DMS53 treated with DMSO at 0.1 percent for 48 hours (cell line): ENCODE measurements at regions not wholly inside any gene's neighbourhood (a gene's known extent, or its start where the extent isn't known, plus 50 kb on each side); places are given as distances from the start of the nearest gene placed in this dataset.
"Not testable (repeated sequence)": the region's sequence is repeated elsewhere in the genome, so short reads cannot be mapped to it uniquely, and the experiment has no call there.

Experiments used
- DNase-seq: peaks from one replicate; lab custom pipeline; 2025; ENCODE audit not compliant: unreplicated experiment; lab: John Stamatoyannopoulos, UW

GRCh38 chr12:17369556-17369955 is 720.4 kb downstream of the RERGL start:
- no peak for DNase-seq

GRCh38 chr12:17361224-17361623 is 728.8 kb downstream of the RERGL start:
- no peak for DNase-seq

DNA sequence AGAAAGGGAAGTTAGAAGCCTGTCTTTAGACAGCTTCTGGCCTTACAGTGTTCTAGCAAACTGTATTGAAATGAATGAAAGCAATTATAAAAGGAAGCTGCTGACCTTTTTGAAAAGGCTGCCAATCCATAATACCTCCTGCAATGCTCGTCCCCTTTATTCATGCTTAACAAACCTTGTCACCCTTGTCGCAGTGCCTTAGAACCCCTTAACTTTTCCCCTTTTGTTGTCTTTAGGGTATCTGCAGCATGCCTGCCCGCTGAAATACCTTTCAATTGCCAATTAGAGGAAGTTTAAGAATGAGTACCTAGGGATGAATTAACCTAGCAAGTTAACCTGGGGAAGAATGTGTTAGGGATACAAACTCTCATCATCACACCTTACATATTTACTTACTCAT is 731.2 kb downstream of the RERGL start:
- DNase-seq = no peak

DNA sequence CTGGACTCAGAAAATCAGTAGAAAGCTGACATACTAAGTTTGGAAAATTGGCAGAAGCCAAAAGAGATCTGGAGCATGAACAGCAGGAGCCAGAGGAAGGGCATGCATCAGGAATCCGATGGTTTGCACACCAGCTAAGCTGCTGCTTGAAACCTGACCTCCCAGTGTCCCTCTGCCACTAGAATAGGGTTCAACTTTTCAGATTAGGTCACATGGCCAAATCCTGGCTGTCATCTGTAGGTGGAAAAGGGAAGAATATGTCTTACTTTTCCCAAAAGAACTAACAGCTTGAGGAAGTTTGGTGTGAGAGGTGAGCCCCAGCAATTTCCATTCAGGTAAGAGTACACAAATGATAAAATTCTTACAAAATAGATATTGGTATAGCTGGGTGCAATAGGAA is 732.6 kb downstream of the RERGL start:
- DNase-seq = no peak

GRCh38 chr12:17352164-17352563 is 737.8 kb downstream of the RERGL start:
- no peak for DNase-seq

- DNase-seq = no peak
Observed at GRCh38 chr12:17348311-17348710, 741.7 kb downstream of the RERGL start.

DNA sequence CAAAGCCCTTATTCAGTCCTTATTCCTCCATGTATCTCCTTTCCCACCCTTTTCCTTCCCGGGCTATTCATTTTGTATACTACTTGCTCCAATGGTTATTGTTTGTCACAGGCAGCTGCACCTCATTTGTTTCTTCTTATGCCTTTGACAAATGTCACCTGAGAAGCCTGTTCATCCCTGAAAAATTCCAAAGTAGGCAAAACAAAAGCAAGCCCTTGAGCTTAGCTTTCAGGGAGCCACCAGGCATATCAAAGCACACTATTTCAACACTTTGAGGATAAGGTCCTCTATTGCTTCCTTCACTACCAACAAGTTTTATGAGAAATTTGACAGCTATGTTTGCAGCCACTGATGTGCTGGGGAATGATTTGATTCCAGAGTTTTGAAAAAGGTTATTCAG is 738.7 kb upstream of the LMO3 start:
- DNase-seq = peak; percentile 28

- DNase-seq = no peak
Observed at GRCh38 chr12:17342381-17342961, 736.5 kb upstream of the LMO3 start.

- no peak for DNase-seq
Observed at GRCh38 chr12:17335487-17335886, 729.5 kb upstream of the LMO3 start.

GRCh38 chr12:17334784-17335183 is 728.8 kb upstream of the LMO3 start:
- DNase-seq = no peak

- no peak for DNase-seq
Observed at GRCh38 chr12:17333287-17333686, 727.3 kb upstream of the LMO3 start.

DNA sequence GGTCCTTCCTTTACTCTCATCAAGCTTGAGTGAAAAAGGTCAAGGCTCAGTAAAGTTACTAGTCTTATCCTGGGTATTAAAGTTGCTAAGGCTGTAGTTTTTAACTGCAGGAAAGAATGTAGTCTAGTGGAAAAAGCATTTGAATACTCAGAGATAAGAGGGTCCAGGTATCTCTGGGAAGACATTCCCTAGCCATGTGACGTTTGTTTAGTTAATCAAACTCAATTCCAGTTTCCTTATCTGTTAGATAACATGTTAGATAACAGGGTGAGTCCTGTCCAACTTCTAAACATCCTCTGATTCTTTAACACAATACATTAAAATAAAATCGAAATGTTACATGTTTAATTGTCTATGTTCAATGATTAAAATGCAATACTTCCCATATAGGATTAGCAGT is 720.7 kb upstream of the LMO3 start:
- no peak for DNase-seq

GRCh38 chr12:17322090-17322489 is 716.1 kb upstream of the LMO3 start:
- DNase-seq = no peak

DNA sequence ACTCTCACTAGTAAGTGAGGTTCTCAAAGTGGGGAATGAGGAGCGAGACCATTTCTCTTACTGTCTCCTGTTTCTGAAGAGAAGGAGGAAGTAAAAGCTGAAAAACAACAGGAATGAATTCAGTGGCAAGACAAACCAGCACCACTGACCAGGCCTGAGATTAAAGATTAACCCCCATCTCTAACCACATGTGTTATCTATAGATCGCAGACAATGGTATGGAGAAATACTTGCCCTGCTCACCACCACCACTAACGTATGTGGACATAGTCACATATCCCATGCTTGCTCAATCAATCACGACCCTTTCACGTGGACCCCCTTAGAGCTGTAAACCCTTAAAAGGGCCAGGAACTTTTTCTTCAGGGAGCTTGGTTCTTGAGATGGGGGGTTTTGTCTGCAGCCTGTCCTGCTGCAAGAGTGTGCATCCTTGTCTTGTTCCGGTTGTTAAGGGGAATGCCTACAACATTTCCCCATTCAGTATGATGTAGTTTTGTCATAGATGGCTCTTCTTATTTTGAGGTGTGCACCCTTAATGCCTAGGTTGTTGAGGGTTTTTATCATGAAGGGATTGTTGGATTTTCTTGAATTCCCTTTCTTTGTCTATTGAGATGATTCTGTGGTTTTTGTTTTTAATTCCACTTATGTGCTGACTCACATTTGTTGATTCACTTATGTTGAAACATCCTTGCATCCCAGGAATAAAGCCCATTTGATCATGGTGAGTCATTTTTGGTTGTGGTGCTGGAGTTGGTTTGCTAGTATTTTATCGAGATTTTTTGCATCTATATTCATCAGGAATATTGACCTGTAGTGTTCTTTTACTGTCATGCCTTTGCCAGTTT is 698.8 kb upstream of the LMO3 start:
- peak; percentile 37 for DNase-seq

DNA sequence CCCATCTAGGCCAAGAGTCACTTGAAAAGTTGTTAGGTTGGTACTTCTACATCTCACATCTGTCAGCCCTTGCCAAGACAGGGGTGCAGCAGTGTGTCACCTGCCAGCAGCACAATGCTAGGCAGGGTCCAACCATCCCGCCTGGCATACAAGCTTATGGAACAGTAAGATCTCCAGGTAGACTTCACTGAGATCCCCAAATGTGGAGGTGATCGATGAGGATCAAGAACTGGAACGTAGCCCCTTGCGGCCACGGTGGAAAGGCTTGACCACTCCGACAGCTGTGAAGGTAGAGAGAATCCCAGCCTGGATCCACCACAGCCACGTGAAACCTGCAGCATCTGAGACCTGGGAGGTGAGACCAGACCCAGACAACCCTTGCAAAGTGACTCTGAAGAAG is 696.0 kb upstream of the LMO3 start:
- DNase-seq = no peak

DNA sequence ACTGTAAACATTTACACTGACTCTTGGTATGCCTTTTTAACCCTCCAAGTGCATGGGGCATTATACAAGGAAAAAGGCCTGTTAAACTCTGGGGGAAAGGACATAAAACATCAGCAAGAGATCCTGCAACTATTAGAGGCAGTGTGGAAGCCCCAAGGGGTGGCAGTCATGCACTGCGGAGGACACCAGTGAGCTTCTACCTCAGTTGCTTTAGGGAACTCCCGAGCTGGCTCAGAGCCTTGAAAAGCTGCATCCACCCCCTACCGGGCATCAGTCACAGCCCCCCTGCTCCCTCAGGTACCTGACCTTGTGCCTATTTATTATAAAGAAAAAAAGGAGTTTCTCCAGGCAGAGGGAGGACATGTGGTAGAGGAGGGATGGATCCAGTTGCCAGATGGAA is 695.6 kb upstream of the LMO3 start:
- DNase-seq = no peak

DNA sequence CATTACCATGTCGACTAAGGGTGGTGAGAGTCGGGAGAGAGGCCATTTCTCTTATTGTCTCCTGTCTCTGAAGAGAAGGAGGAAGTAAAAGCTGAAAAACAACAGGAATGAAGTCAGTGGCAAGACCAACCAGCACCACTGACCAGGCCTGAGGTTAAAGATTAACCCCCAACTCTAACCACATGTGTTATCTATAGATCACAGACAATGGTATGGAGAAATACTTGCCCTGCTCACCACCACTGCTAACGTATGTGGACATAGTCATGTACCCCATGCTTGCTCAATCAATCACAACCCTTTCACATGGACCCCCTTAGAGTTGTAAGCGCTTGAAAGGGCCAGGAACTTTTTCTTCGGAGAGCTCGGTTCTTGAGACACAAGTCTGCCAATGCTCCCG is 690.9 kb upstream of the LMO3 start:
- DNase-seq = no peak

DNA sequence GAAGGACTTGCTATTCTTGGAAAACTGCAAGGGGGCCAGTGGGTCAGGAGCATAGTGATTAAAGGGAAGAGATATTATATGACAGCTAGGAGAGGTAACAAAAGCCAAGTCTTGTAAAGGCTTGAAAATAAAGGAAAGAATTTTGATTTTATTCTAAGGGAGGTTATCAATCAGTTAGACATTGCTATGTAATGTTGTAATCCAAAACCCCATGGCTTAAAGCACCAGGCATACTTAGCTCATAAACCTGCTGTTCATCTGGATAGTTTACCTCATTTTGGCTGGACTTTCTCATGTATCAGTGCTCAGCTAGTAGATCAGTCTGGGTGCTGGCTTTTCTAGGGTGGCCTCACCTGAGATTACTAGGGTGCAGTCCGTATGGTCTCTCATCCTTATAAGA is 680.9 kb upstream of the LMO3 start:
- DNase-seq = no peak

DNA sequence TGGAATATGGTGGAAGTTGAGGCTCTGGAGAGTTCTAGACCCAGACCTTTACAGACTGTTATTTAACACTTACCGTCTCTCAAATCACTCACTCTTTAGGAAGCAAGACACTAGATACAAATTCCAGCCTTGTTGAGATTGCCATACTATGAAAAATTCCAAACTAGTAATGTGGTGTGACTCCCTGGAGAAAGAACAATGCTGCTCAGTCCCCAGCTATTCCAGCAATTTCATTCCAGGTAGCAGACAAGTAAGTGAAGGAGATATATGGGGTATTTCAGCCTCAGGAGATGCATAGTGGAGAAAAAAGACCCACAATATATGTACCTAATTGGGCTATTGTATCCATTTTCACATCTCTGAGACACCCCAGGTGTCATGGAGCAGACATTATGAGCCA is 678.9 kb upstream of the LMO3 start:
- DNase-seq = no peak

- DNase-seq = no peak
Observed at GRCh38 chr12:17283563-17283962, 677.6 kb upstream of the LMO3 start.

DNA sequence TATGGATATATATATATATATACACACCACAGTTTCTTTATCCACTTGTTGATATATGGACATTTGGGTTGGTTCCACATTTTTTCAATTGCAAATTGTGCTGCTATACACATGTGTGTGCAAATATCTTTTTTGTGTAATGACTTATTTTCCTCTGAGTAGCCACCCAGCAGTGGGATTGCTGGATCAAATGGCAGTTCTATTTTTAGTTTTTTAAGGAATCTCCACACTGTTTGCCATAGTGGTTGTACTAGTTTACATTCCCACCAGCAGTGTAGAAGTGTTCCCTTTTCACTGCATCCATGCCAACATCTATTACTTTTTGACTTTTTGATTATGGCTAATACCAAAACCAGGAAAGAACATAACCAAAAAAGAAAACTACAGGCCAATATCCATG is 676.2 kb upstream of the LMO3 start:
- not testable (repeated sequence) for DNase-seq

DNA sequence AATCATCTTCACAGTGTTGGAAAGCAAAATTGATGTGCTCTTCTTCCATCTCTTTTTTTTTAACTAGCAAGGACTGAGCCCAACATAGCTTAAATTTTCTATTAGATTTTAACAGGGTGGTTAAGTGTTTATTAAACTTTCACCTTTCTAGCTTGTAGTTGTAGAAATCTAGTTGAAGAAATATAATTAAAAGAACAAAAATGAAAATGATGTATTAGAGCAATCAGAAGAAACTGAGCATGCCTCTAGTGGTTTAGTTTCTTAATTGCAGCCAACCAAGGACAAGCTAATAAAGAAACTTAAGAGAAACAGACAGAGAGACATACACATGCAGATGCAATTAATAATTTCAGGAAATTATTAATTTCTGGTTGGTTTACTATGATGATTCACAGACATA is 673.0 kb upstream of the LMO3 start:
- no peak for DNase-seq

- no peak for DNase-seq
Observed at GRCh38 chr12:17276196-17276595, 670.2 kb upstream of the LMO3 start.
